H1 (cell line): ENCODE measurements at regions not wholly inside any gene's neighbourhood (a gene's known extent, or its start where the extent isn't known, plus 50 kb on each side); places are given as distances from the start of the nearest gene placed in this dataset.

ENCODE experiments used
- ASH2L ChIP-seq: fragments of 200-600, 300-600 bp; sonication (generic); IDR thresholded peaks from one replicate; pipeline ENCODE4 v1.7.1; 2017; ENCODE audit warnings: low read length
- ATF2 ChIP-seq: IDR thresholded peaks from 2 replicates; pipeline ENCODE4 v1.6.1; 2012; ENCODE audit warnings: low read length, inconsistent platforms
- TF ChIP-seq, protein P1 (sequence below), 3 experiments: IDR thresholded peaks; 1 replicate in 2 of 3; 2 replicates in 1 of 3; pipeline versions ENCODE4 v1.5.1 to v1.6.1; 2011; ENCODE audit warnings: low read length in 3 of 3, mild to moderate bottlenecking in 3 of 3, inconsistent platforms in 2 of 3, low read depth in 1 of 3, moderate library complexity in 1 of 3; ENCODE audit not compliant: insufficient read depth in 1 of 3; ENCODE audit errors: control extremely low read depth in 1 of 3

GRCh38 chr16:13611596-13611995, 308.4 kb upstream of the ERCC4 start (continued):
- TF ChIP-seq, protein P1, sequence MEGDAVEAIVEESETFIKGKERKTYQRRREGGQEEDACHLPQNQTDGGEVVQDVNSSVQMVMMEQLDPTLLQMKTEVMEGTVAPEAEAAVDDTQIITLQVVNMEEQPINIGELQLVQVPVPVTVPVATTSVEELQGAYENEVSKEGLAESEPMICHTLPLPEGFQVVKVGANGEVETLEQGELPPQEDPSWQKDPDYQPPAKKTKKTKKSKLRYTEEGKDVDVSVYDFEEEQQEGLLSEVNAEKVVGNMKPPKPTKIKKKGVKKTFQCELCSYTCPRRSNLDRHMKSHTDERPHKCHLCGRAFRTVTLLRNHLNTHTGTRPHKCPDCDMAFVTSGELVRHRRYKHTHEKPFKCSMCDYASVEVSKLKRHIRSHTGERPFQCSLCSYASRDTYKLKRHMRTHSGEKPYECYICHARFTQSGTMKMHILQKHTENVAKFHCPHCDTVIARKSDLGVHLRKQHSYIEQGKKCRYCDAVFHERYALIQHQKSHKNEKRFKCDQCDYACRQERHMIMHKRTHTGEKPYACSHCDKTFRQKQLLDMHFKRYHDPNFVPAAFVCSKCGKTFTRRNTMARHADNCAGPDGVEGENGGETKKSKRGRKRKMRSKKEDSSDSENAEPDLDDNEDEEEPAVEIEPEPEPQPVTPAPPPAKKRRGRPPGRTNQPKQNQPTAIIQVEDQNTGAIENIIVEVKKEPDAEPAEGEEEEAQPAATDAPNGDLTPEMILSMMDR (IDR thresholded peaks at IDR 0.05; ENCODE audit: control extremely low read depth in 1 of 3, insufficient read depth in 1 of 3, low read depth in 1 of 3, low read length in 3 of 3), result no peak
- TF ChIP-seq ATF2, result no peak
- no peak for TF ChIP-seq ASH2L
